ACHN (cell line): ENCODE measurements at regions not wholly inside any gene's neighbourhood (a gene's known extent, or its start where the extent isn't known, plus 50 kb on each side); places are given as distances from the start of the nearest gene placed in this dataset.

ENCODE experiments used
- DNase-seq: peaks from one replicate; pipeline ENCODE4 v3.0.0-alpha.2; 2015
- in situ Hi-C: cut with HindIII; loops from 2 replicates; pipeline ENCODE4 v1.10.0; 2017; ENCODE audit warnings: low sequenced_read_pairs, low pct_ligation_motif_present, low pct_unique_long_range_greater_than_20kb

DNA sequence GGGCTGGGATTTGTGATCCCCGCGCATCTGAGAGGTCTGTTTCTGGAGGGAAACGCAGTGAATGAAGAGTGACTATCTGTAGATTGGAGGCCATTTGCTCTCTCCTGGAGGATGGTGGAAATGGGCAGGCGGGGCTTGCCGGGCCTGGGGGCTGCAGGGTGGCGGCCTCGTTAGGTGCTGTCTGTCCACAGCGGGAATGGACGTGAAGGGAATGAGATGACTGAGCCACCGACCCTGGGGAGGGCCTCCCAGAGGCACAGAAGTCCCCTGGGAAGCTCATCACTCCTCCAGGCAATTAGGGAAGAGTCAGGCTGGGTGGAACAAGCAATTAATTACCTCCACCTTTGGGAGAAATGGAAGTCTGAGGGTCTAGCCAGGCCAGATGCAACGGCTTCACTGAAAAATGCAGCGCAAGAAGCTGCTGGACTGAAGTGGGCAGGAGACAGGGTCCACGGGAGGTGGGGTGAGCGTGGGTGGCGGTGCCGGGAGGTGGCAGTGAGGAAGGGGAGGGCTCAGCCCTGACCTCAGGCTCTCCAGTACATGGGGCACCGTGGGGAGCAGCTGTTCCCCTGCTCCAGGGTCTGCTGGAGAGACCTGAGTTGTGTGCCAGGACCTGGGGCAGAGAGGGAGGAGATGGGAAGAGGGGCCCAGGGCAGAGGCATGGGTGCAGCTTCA lies 524.5 kb downstream of the BRD1 start:
- in situ Hi-C loops: no loop called here
- no peak for DNase-seq

DNA sequence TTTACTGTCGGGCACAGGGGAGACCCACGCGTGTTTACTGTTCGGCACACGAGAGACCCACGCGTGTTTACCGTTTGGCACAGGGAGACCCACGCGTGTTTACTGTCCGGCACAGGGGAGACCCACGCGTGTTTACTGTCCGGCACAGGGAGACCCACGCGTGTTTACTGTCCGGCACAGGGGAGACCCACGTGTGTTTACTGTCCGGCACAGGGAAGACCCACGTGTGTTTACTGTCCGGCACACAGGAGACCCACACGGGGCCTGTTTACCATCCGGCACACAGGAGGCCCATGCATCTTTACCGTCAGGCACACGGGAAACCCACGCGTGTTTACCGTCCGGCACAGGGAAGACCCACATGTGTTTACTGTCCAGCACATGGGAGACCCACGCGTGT lies 525.1 kb downstream of the BRD1 start:
- in situ Hi-C loops: no loop called here
- DNase-seq: no peak

DNA sequence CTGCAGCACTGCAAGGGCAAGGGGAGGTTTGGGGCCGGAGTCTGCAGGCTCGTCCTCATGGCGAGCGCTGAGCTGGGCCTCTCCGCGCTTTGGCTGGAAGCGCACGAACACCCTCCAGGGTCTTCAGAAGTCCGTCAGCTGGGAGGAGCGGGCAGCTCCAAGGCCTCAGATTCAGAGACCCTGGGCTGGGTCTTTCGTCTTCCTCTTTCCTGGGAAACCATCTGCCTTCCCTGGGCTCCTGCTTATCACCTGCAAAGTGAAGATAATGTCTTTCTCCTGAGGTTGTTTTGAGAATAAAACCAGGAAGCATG lies 525.6 kb downstream of the BRD1 start:
- in situ Hi-C loops: no loop called here
- no peak for DNase-seq

DNA sequence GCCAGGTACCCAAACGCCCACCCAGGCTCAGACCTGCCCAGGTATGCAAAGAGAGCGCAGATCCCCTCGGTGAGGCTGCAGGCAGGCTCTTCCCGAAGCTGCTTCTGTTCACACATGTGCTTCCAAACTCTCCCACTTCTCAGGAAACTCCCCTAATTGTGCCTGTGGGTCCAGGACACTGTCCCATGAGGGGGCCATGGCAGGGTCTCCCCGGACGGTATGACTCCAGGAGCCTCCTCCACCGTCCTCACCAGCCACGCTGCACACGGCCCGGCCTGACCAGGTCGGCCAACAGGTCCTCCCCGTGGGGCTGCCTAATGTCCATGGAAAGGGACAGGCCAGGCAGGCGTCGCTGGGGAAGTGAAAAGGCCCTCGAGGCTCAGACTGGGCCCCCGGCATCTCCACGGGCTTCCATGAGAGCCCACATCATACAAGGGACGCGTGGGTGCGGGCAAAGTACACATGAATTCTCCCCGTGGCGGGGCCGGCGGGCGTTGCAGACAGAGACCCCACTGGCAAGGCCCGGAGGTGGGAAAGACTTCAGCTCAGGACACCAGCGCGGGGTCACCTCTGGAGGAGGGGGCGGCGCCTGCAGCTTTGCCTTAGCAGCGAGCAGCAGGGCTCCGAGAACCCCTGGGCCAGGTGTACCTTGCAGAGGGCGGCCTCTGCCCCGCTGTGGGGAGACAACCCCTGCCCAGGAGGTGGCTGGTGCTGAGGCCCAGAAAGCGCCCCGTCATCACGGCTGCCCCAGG lies 526.1 kb downstream of the BRD1 start:
- in situ Hi-C loops: no loop called here
- DNase-seq: no peak

DNA sequence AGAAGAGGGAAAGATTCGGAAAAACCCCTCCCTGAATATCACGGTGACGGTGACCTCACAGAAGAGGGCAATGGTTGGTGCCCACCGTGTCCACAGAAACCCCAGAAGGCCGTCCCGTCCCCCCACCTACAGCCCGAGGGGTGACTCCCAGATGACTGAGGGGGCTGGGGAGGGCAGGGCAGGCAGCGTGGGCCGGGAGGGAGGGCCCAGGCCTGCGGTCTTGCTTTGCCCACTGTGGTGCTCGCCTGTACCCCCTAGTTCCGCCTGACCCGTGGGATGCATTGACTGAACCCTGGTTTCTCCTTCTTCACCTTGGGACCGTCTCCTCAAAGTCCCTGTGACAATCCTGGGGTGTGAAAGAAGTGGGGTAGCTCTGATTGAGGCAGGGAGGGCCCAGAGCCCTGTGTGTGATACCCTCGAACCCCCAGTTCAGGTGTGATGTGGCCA lies 526.7 kb downstream of the BRD1 start:
- no peak for DNase-seq

DNA sequence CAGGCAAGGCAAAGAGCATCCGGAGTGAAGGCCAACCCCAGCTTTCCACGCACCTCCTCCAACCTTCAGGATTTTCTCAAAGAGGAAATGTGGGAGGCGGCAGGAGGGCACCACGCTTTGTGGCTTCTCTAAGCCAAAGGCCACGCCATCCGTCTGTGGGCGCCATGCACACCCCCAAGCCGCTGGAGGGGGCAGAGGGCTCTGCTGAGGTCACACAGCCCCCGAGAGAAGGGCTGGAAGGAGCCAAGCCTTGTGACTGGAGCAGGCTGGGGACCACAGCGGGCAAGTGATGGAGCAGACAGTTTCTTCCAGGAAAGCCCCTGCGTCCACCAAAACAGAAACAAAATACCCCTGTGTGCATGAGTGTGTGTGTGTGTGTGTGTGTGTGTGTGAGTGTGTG lies 527.4 kb downstream of the BRD1 start:
- in situ Hi-C loops: no loop called here

More for the DNA sequence above, 526.7 kb downstream of the BRD1 start:
- in situ Hi-C loops: no loop called here

DNA sequence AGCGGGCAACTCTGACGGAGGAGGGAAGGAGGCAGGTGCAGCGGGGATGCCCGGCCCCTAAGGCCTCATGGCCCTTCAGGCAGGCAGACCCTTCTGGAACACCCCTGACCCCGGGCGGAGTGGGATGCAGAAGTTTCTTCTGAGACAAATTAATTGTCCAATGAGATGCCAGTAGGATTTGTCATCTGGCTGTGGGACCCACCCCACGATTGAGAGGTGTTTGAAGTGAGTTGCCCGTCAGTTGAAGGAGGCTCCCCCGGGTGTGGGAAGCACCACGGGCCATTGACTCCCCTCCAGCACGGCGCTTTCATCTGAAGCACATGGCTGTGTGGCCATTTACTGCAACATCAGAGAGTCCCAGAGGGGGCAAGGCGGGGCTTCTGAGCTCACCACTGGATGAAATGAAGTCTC lies 527.8 kb downstream of the BRD1 start:
- in situ Hi-C loops: no loop called here
- DNase-seq: no peak

More for the DNA sequence above, 527.4 kb downstream of the BRD1 start:
- no peak for DNase-seq

DNA sequence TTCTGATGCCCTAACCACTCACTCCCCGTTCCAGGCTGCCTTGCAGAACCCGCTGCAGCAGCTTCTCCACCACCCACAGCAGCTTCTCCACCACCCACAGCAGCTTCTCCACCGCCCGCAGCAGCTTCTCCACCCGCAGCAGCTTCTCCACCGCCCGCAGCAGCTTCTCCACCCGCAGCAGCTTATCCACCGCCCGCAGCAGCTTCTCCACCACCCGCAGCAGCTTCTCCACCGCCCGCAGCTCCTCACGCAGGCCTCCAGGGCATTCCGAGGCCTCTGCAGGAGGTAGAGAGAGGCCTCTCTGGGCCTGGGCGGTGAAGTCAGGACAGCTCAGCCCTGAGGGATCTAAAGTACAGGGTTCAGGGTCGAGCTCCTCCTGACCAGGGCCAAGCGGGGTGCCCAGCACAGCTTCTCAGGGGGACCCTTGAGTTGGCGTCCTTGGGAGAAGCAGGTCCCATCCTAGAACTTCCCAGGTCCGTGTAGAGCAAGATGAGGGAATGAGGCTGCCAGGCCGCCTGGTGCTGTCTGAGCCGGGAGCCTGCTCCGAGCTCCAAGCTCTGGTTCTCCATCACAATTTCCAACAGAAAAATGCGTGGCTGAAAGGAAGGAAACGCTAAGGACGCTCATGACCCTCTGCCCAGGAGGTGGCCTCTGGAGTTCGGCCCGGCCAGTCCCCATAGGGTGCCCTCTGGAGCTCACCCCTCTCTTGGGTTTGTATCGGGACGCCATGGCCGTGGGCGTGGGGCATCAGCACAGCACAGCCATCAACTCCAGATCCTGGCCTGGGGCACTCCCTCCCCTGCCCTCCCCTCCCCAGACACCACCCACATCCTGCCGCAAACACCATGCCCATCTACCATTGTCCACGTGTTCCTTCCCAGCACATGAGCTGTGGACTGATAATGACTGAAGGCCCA lies 528.6 kb downstream of the BRD1 start:
- in situ Hi-C loops: no loop called here

DNA sequence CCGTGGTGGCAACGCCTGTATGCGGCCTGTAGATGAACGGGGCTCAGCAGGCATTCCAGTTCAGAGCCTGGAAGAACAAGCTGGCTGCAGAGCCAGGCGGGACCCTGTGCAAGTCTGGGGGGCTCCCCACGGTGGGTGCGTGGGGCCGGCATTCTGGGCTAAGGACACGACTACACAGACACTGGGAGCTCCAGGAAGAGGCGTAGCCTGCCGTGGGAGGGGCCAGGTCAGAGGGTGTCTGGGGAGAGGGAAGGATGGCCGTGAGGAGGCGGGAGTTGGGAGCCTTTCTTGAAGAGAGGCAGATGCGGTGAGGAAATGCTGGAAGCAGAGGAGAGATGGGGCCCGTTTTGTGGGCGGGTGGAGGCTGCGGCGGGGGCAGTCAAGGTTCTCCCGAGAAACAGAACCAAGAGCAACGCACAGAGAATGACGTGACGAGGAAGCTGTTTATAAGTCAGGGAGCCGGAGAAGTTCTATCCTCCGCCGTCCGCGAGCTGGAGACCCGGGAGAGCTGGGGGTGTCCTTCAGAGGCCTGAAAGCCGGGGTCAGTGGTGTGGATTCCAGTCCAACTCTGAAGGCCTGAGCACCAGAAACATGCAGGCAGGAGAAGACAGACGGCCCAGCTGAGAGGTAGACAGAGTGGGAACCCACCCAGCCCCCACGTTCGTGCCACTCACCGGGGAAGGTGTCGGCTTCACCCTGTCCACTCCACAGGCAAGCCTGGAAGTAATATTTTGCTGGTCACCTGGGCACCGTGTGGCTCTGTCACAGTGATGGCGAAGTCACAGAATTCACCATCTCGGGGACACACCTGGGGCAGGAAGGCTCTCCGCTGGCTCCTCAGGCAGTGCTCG lies 529.6 kb downstream of the BRD1 start:
- in situ Hi-C loops: no loop called here
- DNase-seq: no peak

More for the DNA sequence above, 528.6 kb downstream of the BRD1 start:
- DNase-seq: no peak

DNA sequence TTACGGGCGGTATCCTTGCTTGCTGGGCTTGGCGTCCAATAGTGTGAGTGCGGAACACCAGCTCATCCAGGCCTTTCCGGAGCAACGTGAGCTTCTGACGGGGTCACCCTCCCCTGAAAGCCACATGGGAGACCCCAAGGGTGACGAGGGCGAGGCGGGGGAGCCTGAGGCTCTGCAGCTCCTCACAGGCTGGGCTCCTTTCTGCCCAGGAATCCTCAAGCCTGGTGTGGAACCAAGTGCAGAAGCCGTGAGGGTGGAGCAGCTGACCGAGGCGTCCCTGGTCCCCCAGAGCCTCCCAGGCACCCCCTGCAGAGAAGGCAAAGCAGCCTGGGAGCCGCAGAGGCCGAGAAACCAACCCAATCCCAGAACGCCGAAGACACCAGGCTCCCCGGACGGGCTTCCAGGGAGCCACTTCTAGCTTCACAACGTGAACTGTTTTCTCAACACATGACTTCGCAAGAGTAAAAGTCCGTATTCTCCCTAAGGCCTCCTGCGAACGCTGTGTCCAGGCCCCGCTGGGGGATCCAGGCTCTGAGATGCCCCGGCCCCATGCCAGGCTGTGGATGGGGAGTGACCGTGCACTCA lies 530.3 kb downstream of the BRD1 start:
- in situ Hi-C loops: no loop called here

DNA sequence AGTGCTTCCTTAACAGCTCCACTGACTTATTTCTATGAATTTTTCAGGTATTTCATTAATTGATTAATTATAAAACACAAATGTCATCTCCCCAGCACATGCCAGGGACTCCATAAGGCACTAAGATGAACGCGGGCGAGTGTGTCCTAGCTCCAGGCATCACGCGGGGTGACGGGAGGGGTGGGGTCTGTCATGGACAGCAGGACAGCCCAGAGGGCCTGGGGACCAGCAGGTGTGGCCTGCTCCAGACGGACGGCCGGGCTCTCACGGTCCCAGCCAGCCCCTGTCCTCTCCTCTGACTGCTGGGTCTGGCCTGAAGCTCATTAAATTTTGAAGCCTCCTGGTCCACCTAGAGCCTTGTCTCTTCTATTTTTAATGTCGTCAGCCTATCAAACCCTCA lies 531.1 kb downstream of the BRD1 start:
- no peak for DNase-seq
- in situ Hi-C loops: no loop called here

More for the DNA sequence above, 530.3 kb downstream of the BRD1 start:
- no peak for DNase-seq

DNA sequence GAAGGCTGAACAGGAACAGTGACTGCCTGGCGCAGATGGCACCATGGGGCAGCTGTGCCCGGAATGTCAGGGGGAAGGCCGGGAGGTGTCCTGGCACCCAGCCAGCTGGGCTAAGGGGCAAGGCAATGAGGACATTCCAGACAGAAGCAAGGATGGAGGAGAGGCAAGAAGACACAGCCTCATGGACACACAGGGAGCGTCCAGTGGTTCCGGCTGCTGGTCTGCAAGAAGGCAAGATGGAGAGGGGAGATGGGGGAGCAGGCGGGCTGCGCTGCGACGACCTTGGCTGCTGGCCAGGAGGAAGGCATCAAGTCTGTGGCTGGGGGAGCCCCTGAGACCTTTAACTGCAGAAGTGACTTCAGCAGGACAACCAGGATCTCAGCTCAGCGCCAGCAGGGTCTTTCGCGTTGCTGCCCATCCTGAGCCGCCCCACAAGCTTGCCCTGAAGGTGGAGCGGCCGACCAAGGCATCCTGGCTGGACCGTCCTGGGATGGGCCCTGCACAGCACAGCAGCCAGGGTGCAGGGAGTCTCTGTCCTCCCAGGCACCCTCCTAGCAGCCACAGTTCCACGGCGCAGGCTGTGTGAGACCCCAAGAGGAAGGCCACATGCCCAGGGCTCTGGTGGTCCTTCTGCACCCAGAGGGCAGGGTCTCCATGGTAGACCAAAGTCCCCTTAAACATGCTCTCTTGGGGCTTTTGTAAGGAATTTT lies 531.7 kb downstream of the BRD1 start:
- in situ Hi-C loops: no loop called here
- no peak for DNase-seq

DNA sequence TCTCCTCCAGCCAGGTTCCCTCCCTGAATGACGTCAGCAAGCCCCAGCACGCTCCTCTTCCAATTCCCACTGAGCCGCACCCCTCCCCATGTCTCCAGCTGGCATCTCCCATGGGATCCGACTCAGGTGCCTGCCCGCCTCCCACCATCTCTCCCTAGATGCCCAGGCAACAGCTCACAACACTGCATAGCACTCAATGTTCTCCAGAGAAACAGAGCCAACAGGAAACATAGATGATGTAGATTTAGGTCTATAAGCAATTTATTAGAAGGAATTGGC lies 532.3 kb downstream of the BRD1 start:
- DNase-seq: no peak
- in situ Hi-C loops: no loop called here

DNA sequence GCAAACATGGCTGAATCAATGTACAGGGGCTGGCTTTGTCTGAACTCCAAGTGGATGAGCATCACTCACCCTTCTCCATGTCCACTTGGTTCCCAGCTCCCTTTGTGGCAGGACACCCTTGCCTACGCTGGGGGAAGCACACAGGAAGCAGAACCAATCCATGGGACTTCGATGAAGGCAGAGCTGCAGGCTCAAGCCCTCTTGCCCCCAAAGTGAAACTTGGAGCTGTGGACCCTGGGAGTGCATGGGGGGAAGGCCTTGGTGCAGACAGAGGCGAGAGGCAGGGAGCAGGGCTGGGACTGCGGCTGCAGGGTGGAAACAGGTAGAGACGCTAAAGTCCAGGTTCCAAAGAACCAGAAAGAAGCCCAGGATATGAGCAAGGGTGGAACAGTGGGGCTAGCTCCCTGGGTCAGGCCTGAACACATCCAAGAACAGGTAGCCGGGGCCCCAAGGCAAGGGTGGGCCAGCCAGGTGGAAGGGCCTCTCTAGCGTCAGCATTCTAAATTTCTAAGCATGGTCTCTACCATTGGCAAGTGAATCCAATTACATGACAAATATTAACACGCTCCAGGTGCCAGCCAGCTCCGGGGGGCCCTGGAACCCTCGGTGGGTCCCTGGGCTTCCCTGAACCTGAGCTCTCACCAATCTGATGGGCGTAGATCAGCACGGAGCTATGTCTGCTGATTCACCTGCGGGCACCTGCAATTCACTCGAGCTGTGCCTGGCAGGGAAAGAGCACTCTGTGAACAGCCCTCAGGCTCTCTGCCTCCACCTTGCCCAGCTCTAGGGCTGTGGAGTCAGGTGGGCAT lies 532.8 kb downstream of the BRD1 start:
- in situ Hi-C loops: no loop called here
- DNase-seq: no peak

DNA sequence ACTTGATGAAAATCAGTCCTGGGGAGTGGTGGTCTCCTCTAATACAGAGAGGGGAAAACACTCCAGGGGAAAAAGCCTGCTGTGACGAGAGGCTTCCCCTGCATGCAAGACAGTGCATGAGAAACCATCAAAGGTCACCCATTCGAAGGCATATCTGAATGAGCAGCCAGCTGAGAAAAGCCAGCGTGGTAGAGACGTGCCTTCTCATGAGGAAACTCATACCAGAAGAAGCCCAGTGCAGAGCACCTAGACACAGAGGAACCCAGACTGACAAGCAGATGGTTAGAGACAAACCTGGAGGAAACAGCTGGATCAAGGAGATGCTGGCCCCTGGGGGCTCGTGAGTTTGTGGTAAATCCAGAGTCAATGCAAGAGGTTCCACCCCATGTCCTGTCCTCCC lies 534.8 kb downstream of the BRD1 start:
- in situ Hi-C loops: no loop called here

DNA sequence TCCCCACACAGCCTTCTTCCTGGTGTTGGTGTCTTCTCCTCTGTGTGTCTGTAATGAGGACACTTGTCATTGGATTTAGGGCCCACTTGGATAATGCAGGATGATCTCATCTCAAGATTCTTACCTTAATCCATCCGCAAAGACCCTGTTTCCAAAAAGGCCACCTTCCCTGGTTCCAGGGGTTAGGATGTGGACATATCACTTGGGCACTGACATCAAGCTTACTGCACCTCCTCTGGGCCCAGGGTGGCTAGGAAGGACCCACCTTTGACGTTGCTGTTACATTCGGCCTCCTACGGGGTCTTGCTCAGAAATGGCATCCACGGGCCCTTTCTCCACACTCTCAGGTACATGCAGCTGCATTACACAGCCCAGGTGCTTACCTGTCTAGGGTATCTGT lies 535.9 kb downstream of the BRD1 start:
- no peak for DNase-seq
- in situ Hi-C loops: no loop called here

More for the DNA sequence above, 534.8 kb downstream of the BRD1 start:
- DNase-seq: no peak

DNA sequence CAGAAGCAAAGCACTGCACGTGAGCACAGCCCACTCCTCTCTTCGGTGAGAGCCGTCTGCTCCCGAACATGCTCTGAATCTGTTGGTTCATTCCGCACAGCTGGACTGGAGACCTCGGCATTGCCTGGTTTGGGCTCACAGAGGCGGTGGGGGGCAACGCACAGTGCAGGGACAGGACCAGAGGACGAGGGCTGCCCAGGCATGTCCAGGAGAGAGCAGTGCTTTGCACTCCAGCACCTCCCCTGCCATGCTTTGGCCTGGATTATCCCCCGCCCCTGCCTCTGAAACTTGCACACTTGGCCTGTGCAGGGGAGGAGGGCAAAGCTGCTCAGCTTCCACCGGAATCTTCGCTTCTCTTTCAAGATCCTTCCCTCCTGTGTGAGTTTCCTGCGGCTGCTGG lies 536.5 kb downstream of the BRD1 start:
- no peak for DNase-seq
- in situ Hi-C loops: no loop called here
